Mesendoderm (in vitro differentiated cells): ENCODE measurements at regions not wholly inside any gene's neighbourhood (a gene's known extent, or its start where the extent isn't known, plus 50 kb on each side); places are given as distances from the start of the nearest gene placed in this dataset.
A peak's percentile ranks its signal among the peaks of the same experiment; 100 is the strongest.
"Not testable (repeated sequence)": the region's sequence is repeated elsewhere in the genome, so short reads cannot be mapped to it uniquely, and the experiment has no call there.

ENCODE experiments used
- DNase-seq: peaks from one replicate; pipeline ENCODE4 v3.0.0; 2013
- H2AK5ac ChIP-seq: 2 replicates; pipeline ENCODE4 v1.6.1; 2013; ENCODE audit warnings: low read length, inconsistent platforms
- H2BK120ac ChIP-seq: 2 replicates; pipeline ENCODE4 v1.6.1; 2013; ENCODE audit warnings: low read depth, mild to moderate bottlenecking, low read length, moderate library complexity, mixed read lengths
- H2BK15ac ChIP-seq: replicated peaks from 2 replicates; pipeline ENCODE4 v1.6.1; 2013; ENCODE audit warnings: low read depth, mild to moderate bottlenecking, moderate library complexity
- H2BK5ac ChIP-seq: 2 replicates; pipeline ENCODE4 v1.6.1; 2013; ENCODE audit warnings: low read length, inconsistent platforms
- H3K18ac ChIP-seq: 2 replicates; pipeline ENCODE4 v1.6.1; 2013; ENCODE audit warnings: mild to moderate bottlenecking, low read length, mixed read lengths
- H3K23ac ChIP-seq: one replicate; pipeline ENCODE4 v1.6.1; 2013; ENCODE audit warnings: low read length
- H3K27ac ChIP-seq: 2 replicates; pipeline ENCODE4 v1.5.1; 2013; ENCODE audit warnings: low read depth, mild to moderate bottlenecking, inconsistent platforms, low read length, moderate library complexity
- H3K27me3 ChIP-seq: 2 replicates; pipeline ENCODE4 v1.6.1; 2013; ENCODE audit warnings: low read length, control low read depth, mild to moderate bottlenecking, inconsistent platforms; ENCODE audit not compliant: insufficient read depth, poor library complexity
- H3K36me3 ChIP-seq: 2 replicates; pipeline ENCODE4 v1.6.1; 2013; ENCODE audit warnings: low read length, inconsistent platforms; ENCODE audit not compliant: control insufficient read depth, insufficient read depth
- H3K4ac ChIP-seq: one replicate; pipeline ENCODE4 v1.6.1; 2013; ENCODE audit warnings: low read depth, mild to moderate bottlenecking, low read length, moderate library complexity
- H3K4me1 ChIP-seq: 2 replicates; pipeline ENCODE4 v1.6.1; 2013; ENCODE audit warnings: low read depth, low read length, inconsistent platforms; ENCODE audit not compliant: control insufficient read depth
- H3K4me2 ChIP-seq: 2 replicates; pipeline ENCODE4 v1.6.1; 2013; ENCODE audit warnings: low read length
- H3K4me3 ChIP-seq: 2 replicates; pipeline ENCODE4 v1.5.1; 2013; ENCODE audit warnings: mild to moderate bottlenecking, low read length
- H3K56ac ChIP-seq: one replicate; pipeline ENCODE4 v1.6.1; 2013; ENCODE audit warnings: low read length
- H3K79me1 ChIP-seq: 2 replicates; pipeline ENCODE4 v1.6.1; 2013; ENCODE audit warnings: low read length, inconsistent platforms
- H3K79me2 ChIP-seq: 2 replicates; pipeline ENCODE4 v1.6.1; 2013; ENCODE audit warnings: mild to moderate bottlenecking, low read length; ENCODE audit not compliant: control insufficient read depth, insufficient read depth
- H3K9ac ChIP-seq: 2 replicates; pipeline ENCODE4 v1.6.1; 2013; ENCODE audit warnings: low read length, inconsistent platforms
- H4K5ac ChIP-seq: one replicate; pipeline ENCODE4 v1.6.1; 2013; ENCODE audit warnings: low read length
- H4K8ac ChIP-seq: one replicate; pipeline ENCODE4 v1.6.1; 2013; ENCODE audit warnings: low read depth, mild to moderate bottlenecking, control low read depth, low read length, moderate library complexity
- WGBS: extraction: QIAGEN DNeasy Blood & Tissue Kit; methylation state at CpG from one replicate; pipeline ENCODE4 v1.1.7; 2013; ENCODE audit warnings: low lambda C conversion rate, missing lambda C conversion rate; ENCODE audit not compliant: insufficient coverage; ENCODE audit errors: extremely low coverage; 5-methylcytosine and 5-hydroxymethylcytosine counted together

DNA sequence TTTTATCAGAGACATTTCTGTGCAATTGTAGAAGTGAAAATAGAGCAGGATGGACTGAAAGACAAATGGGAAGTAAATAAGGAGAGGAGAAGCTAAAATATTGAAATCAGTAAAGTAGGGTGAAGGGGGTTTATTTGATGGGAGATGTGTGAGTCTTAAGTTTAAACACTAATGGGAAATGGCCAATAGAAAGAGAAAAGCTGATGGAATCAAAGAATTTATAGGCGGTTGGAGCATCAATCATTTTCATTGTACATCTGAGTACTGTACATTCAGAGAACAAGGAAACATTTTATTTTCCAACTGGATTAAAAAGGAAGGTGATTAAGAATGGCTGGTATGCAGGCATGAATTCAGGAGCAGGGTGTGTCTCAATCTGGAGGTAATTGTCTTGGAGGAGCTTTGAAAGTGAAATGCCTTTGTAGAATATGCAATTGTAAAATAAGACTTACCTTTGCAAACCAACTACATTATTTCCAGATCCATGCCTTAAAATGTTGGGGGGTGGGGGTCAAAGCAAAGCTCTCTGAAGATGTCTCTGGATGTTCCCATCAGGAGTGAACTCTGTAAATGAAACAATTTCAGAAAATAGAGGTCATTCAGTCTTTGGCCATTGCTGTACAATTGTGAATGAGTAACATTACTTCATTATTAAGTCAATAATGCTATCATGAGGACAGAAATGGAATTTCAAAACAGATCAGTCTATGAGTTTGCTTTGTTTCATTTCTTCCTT is 227.4 kb downstream of the SPATA31A1 start:
- H3K4ac ChIP-seq, H4K8ac ChIP-seq, H3K4me3 ChIP-seq, H3K79me1 ChIP-seq, H4K5ac ChIP-seq, DNase-seq, H2BK5ac ChIP-seq, H3K4me2 ChIP-seq, H3K79me2 ChIP-seq, H2BK15ac ChIP-seq, H2AK5ac ChIP-seq, H2BK120ac ChIP-seq, H3K36me3 ChIP-seq, H3K23ac ChIP-seq, H3K9ac ChIP-seq, H3K56ac ChIP-seq, H3K27me3 ChIP-seq, H3K18ac ChIP-seq, H3K4me1 ChIP-seq, H3K27ac ChIP-seq: not testable (repeated sequence)
- no CpG with 5 or more reads among the region's 1 CpG for WGBS

DNA sequence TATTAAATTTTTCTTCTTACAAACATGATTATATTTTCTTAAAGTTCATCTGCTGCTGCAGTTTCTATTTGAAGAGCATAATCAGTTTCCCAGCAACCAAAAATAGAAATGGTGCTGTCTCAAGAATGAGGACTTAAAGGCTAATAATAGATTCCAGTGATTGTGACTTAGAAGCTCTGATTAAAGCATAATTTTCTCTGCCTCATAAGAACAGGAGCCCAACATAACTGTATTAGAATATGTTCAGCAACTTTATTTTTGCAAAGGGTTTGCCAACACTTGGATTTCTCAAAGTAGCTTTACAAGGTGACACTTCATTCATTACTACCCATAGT is 227.9 kb downstream of the SPATA31A1 start:
- H2AK5ac ChIP-seq, H3K18ac ChIP-seq, H3K4me2 ChIP-seq, H2BK5ac ChIP-seq, H3K79me2 ChIP-seq, H3K27me3 ChIP-seq, H3K4ac ChIP-seq, H3K79me1 ChIP-seq, H3K27ac ChIP-seq, H2BK15ac ChIP-seq, H3K4me3 ChIP-seq, H3K9ac ChIP-seq, H2BK120ac ChIP-seq, H3K36me3 ChIP-seq, H4K8ac ChIP-seq, DNase-seq, H4K5ac ChIP-seq, H3K4me1 ChIP-seq, H3K23ac ChIP-seq, H3K56ac ChIP-seq: not testable (repeated sequence)

GRCh38 chr9:39585233-39585632 is 229.8 kb downstream of the SPATA31A1 start:
- H3K79me1 ChIP-seq, H2BK5ac ChIP-seq, H2BK120ac ChIP-seq, H3K9ac ChIP-seq, H3K4me1 ChIP-seq, H4K8ac ChIP-seq, H2BK15ac ChIP-seq, H4K5ac ChIP-seq, H3K23ac ChIP-seq, H3K27ac ChIP-seq, H3K4me2 ChIP-seq, H3K56ac ChIP-seq, DNase-seq, H3K4me3 ChIP-seq, H3K36me3 ChIP-seq, H3K4ac ChIP-seq, H3K27me3 ChIP-seq, H3K79me2 ChIP-seq, H2AK5ac ChIP-seq, H3K18ac ChIP-seq: not testable (repeated sequence)
- no CpG with 5 or more reads among the region's 7 CpGs for WGBS

DNA sequence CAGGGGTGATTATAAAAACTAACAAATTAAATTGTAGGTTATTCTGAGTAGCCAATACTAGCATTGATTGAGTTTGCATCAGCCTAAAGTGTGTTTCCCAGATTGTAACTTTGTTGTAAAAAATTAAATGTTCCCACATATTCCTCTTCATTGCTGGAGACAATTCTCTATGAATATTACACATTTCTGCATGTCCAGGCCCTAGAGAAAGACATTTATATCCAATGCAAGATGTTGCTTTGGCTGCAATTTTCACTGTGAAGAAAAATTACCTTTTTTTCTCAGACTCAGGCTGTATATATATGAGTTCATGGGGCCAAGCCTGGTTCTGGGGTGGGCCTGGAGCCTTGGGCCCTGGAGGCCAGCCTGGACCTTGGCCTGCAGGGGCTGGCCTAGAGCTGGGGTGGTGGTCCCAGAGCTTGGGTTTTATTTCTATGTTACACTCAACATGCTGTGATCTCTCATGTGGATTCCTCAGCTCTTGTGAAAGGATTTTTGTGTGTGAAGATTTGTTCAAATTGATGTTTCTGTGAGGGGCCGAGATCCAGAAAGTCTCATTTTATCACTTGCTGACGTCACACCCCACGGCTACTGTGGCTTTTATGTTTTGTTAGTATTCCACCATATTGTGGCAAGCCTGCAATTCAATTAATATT is 232.5 kb downstream of the SPATA31A1 start:
- no peak for DNase-seq
- H4K5ac ChIP-seq: no peak overlapping the region
- H3K79me2 ChIP-seq: no peaks in the 10 kb centered on the region
- H3K56ac ChIP-seq: no peak overlapping the region
- no peak overlapping the region for H3K4me3 ChIP-seq
- H3K4me2 ChIP-seq: no peak overlapping the region
- no peak overlapping the region for H2BK120ac ChIP-seq
- no peak overlapping the region for H3K18ac ChIP-seq
- H3K23ac ChIP-seq: no peak overlapping the region
- H3K27me3 ChIP-seq: no peaks in the 10 kb centered on the region
- no peak overlapping the region for H3K9ac ChIP-seq
- no peak overlapping the region for H4K8ac ChIP-seq
- H2BK5ac ChIP-seq: no peak overlapping the region
- no peaks in the 10 kb centered on the region for H3K4me1 ChIP-seq
- H3K36me3 ChIP-seq: no peaks in the 10 kb centered on the region
- H3K4ac ChIP-seq: no peak overlapping the region
- H3K27ac ChIP-seq: no peak overlapping the region
- H3K79me1 ChIP-seq: no peaks in the 10 kb centered on the region
- H2BK15ac ChIP-seq: no peak overlapping the region
- no peak overlapping the region for H2AK5ac ChIP-seq
- WGBS: no CpG with 5 or more reads among the region's 3 CpGs

DNA sequence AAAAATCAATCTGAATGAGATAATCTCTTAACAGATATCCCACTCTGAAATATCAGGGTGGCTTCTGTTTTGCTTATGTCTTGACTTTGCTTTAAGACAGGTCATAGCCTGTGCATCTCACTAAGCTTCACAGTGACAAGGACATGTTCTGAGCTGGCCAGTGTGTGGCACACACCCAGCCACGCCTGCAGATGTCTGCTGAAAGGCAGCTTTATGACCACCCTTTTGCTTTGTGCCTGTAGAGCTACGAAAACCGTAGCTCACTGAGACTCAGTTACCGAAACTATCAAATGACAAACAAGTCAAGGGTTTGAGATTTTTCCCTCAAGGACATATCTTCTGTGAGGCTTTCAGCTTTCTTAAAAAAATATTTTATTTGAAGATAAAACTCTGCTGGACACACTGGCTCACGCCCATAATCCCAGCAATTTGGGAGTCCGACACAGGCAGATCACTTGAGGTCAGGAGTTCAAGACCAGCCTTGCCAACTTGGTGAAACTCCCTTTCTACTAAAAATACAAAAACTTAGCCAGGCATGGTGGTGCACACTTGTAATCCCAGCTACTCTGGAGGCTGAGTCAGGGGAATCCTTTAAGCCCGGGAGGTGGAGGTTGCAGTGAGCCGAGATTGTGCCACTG is 233.2 kb downstream of the SPATA31A1 start:
- Histone ChIP-seq H4K5ac (no peak overlapping the region), H3K18ac (no peak overlapping the region), H3K4me3 (no peak overlapping the region), H3K27ac (no peak overlapping the region), H3K4me1 (no peaks in the 10 kb centered on the region), H3K36me3 (no peaks in the 10 kb centered on the region), H3K56ac (no peak overlapping the region), H2BK15ac (no peak overlapping the region), H3K4me2 (no peak overlapping the region), H3K27me3 (no peaks in the 10 kb centered on the region), H2AK5ac (no peak overlapping the region), H3K79me2 (no peaks in the 10 kb centered on the region), H3K9ac (no peak overlapping the region), H2BK5ac (peak overlapping the region; percentile 2), H3K4ac (no peak overlapping the region), H3K23ac (no peak overlapping the region), H3K79me1 (no peaks in the 10 kb centered on the region), H4K8ac (no peak overlapping the region), H2BK120ac (no peak overlapping the region)
- WGBS: no CpG with 5 or more reads among the region's 8 CpGs
- no peak for DNase-seq
